DND-41 (cell line): ENCODE measurements at regions not wholly inside any gene's neighbourhood (a gene's known extent, or its start where the extent isn't known, plus 50 kb on each side); places are given as distances from the start of the nearest gene placed in this dataset.

Experiments used
- ATAC-seq: fragments of 200-7000 bp; cut with Tn5 transposase; 3 replicates; pipeline ENCODE4 v1.9.1; 2021; ENCODE audit warnings: low read depth; ENCODE audit not compliant: insufficient read depth
- DNase-seq: peaks from one replicate; pipeline ENCODE4 v3.0.0-alpha.2; 2020
- H2AFZ ChIP-seq: 2 replicates; pipeline ENCODE4 v1.6.0; 2012; ENCODE audit warnings: low read depth, low read length
- H3K27ac ChIP-seq: 2 replicates; pipeline ENCODE4 v1.5.1; 2012; ENCODE audit warnings: low read length, inconsistent platforms
- H3K27me3 ChIP-seq: fragments of 200-600 bp; sonication (generic); 2 replicates; pipeline ENCODE4 v1.6.0; 2012; ENCODE audit warnings: low read length, mild to moderate bottlenecking, inconsistent platforms; ENCODE audit not compliant: insufficient read depth, poor library complexity
- H3K36me3 ChIP-seq: 2 replicates; pipeline ENCODE4 v1.5.1; 2012; ENCODE audit warnings: low read length, inconsistent platforms; ENCODE audit not compliant: insufficient read depth
- H3K4me1 ChIP-seq: 2 replicates; pipeline ENCODE4 v1.5.1; 2012; ENCODE audit warnings: mild to moderate bottlenecking, low read length; ENCODE audit not compliant: insufficient read depth
- H3K4me2 ChIP-seq: 2 replicates; pipeline ENCODE4 v1.6.0; 2012; ENCODE audit warnings: mild to moderate bottlenecking, moderate library complexity, low read length, inconsistent platforms; ENCODE audit not compliant: insufficient read depth
- H3K4me3 ChIP-seq, 2 experiments: fragments of 200-600 bp in 1 of 2; shearing (Covaris generic) in 1 of 2; 2 replicates each; pipeline ENCODE4 v1.5.1; 2012 to 2016; ENCODE audit warnings: inconsistent platforms in 2 of 2, low read length in 2 of 2, mild to moderate bottlenecking in 2 of 2, low read depth in 1 of 2, moderate library complexity in 1 of 2
- H3K79me2 ChIP-seq: 2 replicates; pipeline ENCODE4 v1.6.0; 2012; ENCODE audit warnings: low read length, inconsistent platforms; ENCODE audit not compliant: insufficient read depth
- H3K9ac ChIP-seq: 2 replicates; pipeline ENCODE4 v1.6.0; 2012; ENCODE audit warnings: low read depth, mild to moderate bottlenecking, inconsistent platforms, low read length, moderate library complexity
- H3K9me3 ChIP-seq: 2 replicates; pipeline ENCODE4 v1.5.1; 2012; ENCODE audit warnings: low read length, moderate library complexity, mild to moderate bottlenecking, inconsistent platforms; ENCODE audit not compliant: insufficient read depth, severe bottlenecking
- H4K20me1 ChIP-seq: 2 replicates; pipeline ENCODE4 v1.6.0; 2012; ENCODE audit warnings: low read length; ENCODE audit not compliant: insufficient read depth
- EZH2 ChIP-seq: IDR thresholded peaks from 3 replicates; pipeline ENCODE4 v1.6.1; 2012; ENCODE audit warnings: borderline replicate concordance, low read depth, mild to moderate bottlenecking, moderate library complexity, low read length, inconsistent platforms; ENCODE audit not compliant: severe bottlenecking
- TF ChIP-seq, protein P1 (sequence below): IDR thresholded peaks from 2 replicates; pipeline ENCODE4 v1.5.1; 2012; ENCODE audit warnings: borderline replicate concordance, low read length, moderate library complexity, mild to moderate bottlenecking; ENCODE audit not compliant: poor library complexity, severe bottlenecking; ENCODE audit errors: extremely low read depth

GRCh38 chr10:113982296-113982695 lies 61.4 kb upstream of the ADRB1 start:
- H3K4me3 ChIP-seq = no peak overlapping the region
- H3K27me3 ChIP-seq = no peaks in the 10 kb centered on the region
- peaks cover 3% of the 10 kb centered on the region for H3K4me1 ChIP-seq
- no peak overlapping the region for H2AFZ ChIP-seq
- no peaks in the 10 kb centered on the region for H3K36me3 ChIP-seq
- ATAC-seq (no peak), DNase-seq (no peak)
- no peaks in the 10 kb centered on the region for H3K9me3 ChIP-seq
- no peak overlapping the region for H3K27ac ChIP-seq
- no peak overlapping the region for H3K9ac ChIP-seq
- H4K20me1 ChIP-seq = no peaks in the 10 kb centered on the region
- H3K79me2 ChIP-seq = no peaks in the 10 kb centered on the region
- H3K4me2 ChIP-seq = no peak overlapping the region
- TF ChIP-seq, protein P1, sequence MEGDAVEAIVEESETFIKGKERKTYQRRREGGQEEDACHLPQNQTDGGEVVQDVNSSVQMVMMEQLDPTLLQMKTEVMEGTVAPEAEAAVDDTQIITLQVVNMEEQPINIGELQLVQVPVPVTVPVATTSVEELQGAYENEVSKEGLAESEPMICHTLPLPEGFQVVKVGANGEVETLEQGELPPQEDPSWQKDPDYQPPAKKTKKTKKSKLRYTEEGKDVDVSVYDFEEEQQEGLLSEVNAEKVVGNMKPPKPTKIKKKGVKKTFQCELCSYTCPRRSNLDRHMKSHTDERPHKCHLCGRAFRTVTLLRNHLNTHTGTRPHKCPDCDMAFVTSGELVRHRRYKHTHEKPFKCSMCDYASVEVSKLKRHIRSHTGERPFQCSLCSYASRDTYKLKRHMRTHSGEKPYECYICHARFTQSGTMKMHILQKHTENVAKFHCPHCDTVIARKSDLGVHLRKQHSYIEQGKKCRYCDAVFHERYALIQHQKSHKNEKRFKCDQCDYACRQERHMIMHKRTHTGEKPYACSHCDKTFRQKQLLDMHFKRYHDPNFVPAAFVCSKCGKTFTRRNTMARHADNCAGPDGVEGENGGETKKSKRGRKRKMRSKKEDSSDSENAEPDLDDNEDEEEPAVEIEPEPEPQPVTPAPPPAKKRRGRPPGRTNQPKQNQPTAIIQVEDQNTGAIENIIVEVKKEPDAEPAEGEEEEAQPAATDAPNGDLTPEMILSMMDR = no peak
- no peak for TF ChIP-seq EZH2

GRCh38 chr10:113982769-113983168 lies 60.9 kb upstream of the ADRB1 start:
- H3K27me3 ChIP-seq = no peaks in the 10 kb centered on the region
- H4K20me1 ChIP-seq = no peaks in the 10 kb centered on the region
- no peaks in the 10 kb centered on the region for H3K79me2 ChIP-seq
- TF ChIP-seq EZH2 = no peak
- TF ChIP-seq, protein P1 = no peak
- no peak overlapping the region for H3K4me3 ChIP-seq
- no peak overlapping the region for H3K4me2 ChIP-seq
- no peaks in the 10 kb centered on the region for H3K9me3 ChIP-seq
- no peak overlapping the region for H3K9ac ChIP-seq
- H3K4me1 ChIP-seq = peaks cover 3% of the 10 kb centered on the region
- DNase-seq = no peak
- H2AFZ ChIP-seq = no peak overlapping the region
- no peaks in the 10 kb centered on the region for H3K36me3 ChIP-seq
- no peak for ATAC-seq
- no peak overlapping the region for H3K27ac ChIP-seq

DNA sequence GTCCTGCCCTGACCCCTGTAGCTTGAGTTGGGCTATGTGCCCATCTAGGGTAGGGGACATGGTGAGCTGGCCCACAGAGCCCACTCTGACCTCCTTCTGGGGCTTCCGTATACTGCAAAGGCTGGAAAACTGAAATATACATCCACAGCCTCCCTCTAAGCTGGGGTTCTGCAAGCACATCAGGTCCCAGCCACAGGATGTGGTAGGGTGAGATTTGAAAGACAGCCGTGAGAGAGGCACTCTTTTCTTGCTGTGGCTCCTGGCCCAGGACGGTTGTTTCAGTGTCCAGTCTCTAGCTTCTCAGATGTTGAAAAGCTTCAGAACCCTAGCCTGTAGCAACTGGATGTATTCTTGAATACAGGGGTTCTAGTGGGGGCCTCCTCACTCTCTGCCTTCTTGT lies 60.1 kb upstream of the ADRB1 start:
- Histone ChIP-seq H3K27me3 (no peaks in the 10 kb centered on the region), H3K4me2 (no peak overlapping the region), H3K4me3 (no peak overlapping the region), H4K20me1 (no peaks in the 10 kb centered on the region), H2AFZ (no peak overlapping the region), H3K79me2 (no peaks in the 10 kb centered on the region), H3K9ac (no peak overlapping the region), H3K27ac (no peak overlapping the region), H3K9me3 (no peaks in the 10 kb centered on the region), H3K36me3 (no peaks in the 10 kb centered on the region), H3K4me1 (peaks cover 3% of the 10 kb centered on the region)
- ATAC-seq (peak; percentile 85), DNase-seq (peak; percentile 24)
- TF ChIP-seq, protein P1 = no peak
- TF ChIP-seq EZH2 = no peak

- H3K4me2 ChIP-seq = no peak overlapping the region
- H3K9ac ChIP-seq = no peak overlapping the region
- DNase-seq (no peak), ATAC-seq (no peak)
- no peaks in the 10 kb centered on the region for H3K79me2 ChIP-seq
- no peak overlapping the region for H2AFZ ChIP-seq
- TF ChIP-seq EZH2 = no peak
- TF ChIP-seq, protein P1 = no peak
- no peaks in the 10 kb centered on the region for H4K20me1 ChIP-seq
- H3K27ac ChIP-seq = no peak overlapping the region
- peaks cover 3% of the 10 kb centered on the region for H3K4me1 ChIP-seq
- no peak overlapping the region for H3K4me3 ChIP-seq
- no peaks in the 10 kb centered on the region for H3K9me3 ChIP-seq
- no peaks in the 10 kb centered on the region for H3K36me3 ChIP-seq
- no peaks in the 10 kb centered on the region for H3K27me3 ChIP-seq
Measured at GRCh38 chr10:113985297-113985844, 58.3 kb upstream of the ADRB1 start.
